Stimulated activated CD8-positive, alpha-beta memory T cell treated with anti-CD3 and anti-CD28 coated beads, Interleukin-15, amount 100 ng/mL, for 4 hours (primary cell): ENCODE measurements at regions not wholly inside any gene's neighbourhood (a gene's known extent, or its start where the extent isn't known, plus 50 kb on each side); places are given as distances from the start of the nearest gene placed in this dataset.

Experiments
- DNase-seq, 2 donors: peaks; one replicate each; pipeline ENCODE4 v3.0.0-alpha.2; 2020; ENCODE audit warnings: low read depth in 2 of 2

DNA sequence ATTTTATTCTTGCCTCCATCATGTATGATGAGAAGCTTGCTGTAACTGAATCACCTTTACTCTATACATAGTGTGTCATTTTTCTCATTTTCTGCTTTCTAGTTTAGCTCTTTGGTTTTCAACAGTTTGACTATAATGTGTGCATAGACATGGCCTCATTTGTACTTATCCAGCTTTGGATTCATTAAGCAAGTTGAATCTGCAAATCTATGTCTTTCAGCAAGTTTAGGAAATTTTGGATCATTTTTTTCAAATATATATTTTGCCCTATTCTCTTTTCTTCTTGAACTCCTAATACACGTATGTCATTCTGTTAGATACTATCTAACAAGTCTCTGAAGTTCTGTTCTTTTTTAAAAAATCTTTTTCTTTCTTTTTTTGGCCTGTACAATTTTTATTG, 57.8 kb downstream of the PRLHR start:
- no peak for DNase-seq

DNA sequence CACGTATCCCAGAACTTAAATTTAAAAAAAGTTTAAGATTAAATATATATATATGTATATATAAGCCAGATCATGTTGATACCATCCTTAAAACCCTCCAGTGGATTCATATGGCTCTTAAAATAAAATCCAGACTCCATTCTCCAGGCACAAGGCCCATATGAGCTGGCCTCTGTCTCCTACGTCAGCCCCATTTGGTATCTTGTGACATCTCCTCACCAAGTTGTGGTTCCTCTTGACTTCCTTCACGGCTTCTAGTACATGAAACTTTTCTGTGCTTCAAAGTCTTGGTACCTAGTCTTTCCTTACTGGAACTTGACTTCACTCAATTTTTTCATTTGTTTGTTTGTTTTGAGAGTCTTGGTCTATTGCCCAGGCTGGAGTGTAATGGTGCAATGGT, 61.3 kb downstream of the PRLHR start:
- no peak for DNase-seq

DNA sequence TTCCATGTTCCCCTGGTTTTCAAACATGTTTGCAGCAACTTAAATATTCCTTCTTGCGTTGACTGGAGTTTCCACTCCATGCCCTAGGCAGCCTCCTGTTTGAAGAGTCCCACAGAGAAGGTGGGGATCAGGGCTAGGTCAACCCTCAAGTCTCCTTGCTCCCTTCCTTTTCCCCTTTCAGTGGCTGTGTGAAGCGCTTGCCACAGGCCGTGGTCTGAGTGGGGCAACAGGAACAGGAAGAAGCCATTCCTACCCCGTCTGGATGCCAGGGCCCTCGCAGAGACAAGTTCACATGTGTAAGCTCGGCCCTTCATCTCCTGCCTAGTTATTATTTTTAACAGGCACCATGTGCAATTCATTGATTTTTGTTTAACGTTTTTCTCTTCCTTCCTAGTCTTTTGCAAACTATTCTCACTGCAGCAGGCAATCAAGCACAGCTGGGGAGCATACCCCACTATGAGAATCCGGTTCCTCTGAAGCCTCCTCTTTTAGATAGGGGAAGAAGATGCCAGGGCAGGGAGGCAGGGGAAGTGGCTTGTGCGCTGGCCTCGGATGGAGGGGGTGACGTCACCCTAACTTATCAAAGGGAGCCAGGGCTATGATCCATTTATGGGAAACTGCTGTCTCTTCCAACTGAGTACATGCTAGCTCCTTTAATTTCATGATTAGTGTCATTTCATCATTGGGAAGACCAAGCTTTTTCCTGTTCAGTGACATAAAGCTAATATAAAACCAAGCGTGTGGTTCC, 64.2 kb downstream of the PRLHR start:
- DNase-seq, result no peak

DNA sequence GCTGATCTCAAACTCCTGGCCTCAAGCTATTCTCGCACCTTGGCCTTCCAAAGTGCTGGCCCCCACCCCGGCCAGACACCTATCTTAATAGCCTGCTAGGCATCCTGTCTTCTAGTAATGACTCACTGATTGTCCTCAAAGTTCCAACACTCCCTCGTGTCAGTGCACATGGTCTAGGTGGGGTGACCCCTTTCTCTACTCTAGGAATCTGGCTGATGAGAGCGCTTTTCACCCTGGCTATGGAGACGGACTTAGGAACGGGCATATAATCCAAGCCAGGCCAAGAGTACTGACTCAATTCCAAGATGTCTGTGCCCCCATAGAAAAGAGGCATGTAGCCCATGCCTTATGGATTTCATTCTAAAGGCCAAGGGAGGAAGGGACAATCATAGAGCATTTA, 67.0 kb downstream of the PRLHR start:
- no peak for DNase-seq

DNA sequence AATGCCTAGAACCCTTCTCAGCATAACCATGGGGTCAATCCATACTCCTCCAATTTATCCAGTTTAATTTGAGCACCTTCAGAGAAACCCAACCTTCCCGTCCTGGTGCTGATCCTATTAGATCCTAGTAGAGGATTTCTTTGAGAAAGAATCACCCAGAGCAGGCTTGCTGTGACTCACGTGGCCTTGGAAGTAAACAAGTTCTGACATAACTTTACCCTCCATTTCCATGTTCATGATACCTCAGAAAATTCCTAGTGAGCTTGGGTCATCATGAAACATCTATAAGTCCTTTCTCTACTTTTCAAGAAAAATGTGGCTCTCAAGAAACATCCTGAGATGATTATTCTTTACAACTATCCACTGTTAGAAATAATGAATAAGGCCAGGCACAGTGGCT, 71.7 kb downstream of the PRLHR start:
- DNase-seq, result no peak

DNA sequence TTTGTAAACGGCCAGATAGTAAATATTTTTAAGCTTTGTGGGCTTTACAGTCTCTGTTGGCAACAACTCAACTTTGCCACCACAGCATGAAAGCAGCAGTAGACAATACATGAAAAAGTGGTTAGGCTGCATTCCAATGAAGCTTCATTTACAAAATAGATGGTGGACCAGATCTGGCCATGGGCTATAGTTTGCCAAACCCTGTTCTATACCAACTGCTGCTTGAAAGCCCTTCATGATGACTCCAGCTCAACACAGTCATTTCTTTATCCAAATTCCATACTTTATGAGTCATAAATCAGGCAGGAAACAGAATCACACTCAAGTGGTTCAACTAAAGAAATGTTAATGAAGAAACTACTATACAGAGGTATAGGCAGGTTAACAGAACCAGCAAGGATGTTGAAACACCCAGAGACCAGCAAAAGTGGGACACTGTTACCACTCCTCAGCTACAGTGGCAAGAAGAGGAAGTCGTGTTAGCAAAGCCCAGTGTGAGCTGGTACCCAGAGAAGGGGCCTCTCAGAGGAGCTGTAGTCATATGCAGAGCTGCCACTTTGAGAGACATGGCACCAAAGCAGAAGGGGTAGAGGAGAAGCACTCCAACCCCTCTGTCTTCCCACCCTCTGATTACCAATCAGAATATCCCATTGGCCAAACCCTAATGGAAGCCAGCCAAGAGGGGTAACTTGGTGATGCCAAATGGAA, 72.5 kb downstream of the PRLHR start:
- DNase-seq, result no peak

DNA sequence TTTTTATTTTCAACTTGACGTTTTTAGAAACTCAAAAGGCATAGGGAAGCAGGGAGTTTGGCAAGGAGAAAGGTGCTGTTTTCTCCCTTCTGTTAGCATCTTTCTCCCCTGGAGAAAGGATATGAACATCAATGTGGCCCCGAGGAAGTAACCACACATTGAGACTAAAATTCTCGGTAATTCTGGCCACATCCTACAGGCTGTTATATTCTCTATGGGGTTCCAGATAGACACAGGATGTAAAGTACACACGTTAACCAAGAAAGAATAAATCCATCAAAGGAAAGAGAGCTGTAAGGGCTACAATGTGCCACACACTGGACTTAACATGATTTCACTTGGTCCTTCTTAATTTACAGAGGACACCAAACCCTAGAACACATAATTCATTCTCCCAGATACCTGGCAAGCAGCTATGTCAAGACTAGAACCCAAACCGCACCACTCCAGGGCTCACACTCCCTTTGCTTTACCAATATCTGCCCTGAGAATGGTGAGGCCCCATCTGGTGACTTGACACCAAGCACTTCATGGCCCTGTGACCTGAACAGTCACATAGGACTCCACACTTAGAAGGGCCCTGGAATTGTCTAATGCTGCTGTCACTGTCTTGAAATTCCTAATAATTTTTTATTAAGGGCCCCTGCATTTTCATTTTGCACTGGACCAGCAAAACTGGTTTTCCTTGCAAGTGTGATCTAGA, 73.9 kb downstream of the PRLHR start:
- DNase-seq, result no peak

DNA sequence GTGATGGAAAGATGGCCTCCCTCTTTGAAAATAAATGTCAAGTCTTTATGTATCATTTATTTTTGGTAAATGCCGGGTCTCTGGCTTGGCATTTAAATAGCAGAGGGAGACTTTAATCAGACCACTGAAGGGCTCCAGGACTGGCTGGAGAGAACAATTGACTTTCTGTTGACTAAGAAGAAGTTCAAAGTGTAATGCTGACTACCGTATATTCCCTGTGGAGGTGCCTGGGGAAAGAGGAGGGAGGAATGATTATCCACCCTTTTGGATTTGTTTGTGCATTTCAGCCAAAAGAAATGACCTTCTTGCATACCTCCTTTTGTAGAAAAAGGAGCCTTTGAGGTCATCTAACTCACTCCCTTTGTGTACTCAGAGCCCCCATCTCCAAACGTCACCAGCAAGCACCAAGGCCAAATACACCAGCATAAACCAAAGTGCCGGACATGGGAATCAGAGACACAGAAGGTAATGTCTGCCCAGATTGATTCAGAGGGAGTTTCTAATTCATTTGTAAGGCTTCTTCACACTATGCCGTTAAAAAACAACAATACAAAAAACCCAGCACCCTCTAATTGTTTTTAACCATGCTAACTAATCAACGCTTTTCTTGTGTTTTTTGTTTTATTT, 75.2 kb downstream of the PRLHR start:
- DNase-seq, result no peak

DNA sequence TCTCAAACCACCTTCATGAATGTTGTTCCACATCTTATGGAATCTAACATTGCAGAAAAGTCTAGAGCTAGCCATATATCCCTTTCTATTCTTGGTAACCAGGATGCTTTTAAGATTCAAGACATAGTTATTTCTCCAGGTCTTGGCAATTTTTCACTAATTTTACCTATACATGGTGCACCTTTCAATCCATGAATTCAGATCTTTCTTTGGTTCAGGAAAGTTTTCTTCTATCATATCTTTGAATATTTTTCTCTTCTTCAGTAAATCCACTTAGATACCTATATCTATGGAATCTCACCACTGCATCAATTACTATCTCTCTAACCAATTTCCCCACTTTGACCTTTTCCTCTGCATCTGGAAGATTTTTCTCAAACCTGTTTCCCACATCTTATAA, 77.4 kb downstream of the PRLHR start:
- DNase-seq, result no peak

DNA sequence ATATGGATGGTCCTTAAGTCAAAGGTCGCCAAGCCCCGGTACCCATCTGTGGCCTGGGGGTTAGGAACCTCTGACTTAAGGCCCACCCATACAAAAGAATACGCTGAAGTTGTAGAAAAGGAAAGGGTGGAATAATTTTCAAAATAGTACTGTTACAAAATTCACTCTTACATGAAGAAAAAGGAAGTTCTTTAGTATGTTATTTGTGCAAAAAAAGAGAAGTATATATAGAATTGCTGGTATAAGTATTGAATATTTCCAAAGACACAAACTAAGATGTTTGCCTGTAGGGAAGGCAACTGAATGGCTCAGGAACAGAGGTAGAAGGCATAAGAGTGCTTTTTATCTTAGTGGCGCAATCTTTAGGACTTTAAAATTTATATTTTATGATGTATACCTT, 78.7 kb downstream of the PRLHR start:
- DNase-seq, result no peak

DNA sequence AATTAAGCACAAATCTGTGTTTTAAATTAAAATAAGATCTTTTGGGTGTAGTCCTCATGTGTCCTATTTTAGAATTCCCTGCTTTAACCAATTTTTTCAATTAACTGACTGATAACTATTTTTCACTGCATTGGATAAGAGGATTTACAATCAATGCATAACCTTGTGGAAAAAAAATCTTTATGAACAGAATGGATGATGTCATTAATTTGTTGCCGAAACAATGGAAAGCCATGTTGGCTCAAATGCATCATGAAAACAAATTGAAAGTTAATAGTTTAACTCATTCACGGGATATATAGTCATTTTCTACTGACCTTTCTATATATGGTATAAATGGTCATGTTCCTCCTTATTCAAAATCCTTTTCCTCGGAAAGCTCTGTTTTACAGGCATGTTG, 82.3 kb downstream of the PRLHR start:
- no peak for DNase-seq

DNA sequence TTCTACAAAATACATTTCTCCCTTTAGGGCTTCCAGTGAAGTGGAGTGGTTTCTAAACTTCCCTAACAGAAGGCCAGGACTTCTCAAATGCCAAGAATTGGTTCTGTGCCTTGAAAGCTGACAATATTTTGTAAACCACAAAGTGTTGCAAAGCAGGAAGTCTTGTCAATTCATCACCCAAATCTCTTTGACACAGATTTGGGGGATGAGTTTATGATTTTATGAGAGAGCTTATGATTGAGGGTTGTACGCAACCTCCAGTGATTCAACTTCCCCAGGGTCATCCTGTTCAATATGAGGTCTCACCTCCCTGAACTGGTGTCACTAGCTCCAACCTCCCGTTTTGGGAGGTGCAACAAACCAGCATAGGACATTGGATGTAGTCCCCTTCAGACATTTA, 83.7 kb downstream of the PRLHR start:
- no peak for DNase-seq

DNA sequence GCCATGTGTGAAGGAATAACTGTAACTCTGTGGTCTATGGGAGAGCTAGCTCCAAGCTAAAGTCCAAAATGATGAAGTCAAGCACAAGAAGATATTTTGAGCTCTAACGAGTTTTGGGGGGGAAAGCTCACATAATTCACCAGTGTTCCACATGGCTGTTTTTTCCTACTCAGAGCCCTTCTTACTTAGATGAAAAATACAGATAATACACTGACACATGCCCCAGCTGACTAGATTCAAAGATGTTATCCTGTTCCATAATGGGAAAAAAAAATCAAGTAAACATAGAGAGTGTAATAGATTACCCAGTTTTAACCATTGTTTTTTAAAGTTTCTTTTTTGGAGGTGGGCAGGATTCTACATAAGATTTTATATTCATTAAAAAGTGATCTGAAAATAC, 86.6 kb downstream of the PRLHR start:
- no peak for DNase-seq

DNA sequence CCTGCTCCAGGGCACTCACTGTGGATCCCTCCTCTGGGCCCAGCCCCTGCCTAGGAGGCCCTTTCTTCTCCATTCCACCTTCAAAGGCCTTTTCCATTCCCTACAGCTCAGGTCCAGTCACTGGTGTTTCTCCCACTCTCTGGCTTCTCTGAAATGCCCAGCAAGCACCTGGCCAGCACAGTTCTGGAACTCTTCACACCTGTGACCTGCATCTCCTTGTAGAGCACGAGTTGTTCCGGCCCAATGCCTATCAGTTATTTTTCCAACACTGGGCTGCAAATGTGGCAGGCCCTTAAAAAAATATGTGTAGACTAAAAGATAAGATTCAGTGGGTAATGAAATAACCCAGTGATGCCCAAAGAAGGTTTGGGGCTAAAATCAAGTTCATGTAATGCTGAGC, 87.1 kb downstream of the PRLHR start:
- no peak for DNase-seq

DNA sequence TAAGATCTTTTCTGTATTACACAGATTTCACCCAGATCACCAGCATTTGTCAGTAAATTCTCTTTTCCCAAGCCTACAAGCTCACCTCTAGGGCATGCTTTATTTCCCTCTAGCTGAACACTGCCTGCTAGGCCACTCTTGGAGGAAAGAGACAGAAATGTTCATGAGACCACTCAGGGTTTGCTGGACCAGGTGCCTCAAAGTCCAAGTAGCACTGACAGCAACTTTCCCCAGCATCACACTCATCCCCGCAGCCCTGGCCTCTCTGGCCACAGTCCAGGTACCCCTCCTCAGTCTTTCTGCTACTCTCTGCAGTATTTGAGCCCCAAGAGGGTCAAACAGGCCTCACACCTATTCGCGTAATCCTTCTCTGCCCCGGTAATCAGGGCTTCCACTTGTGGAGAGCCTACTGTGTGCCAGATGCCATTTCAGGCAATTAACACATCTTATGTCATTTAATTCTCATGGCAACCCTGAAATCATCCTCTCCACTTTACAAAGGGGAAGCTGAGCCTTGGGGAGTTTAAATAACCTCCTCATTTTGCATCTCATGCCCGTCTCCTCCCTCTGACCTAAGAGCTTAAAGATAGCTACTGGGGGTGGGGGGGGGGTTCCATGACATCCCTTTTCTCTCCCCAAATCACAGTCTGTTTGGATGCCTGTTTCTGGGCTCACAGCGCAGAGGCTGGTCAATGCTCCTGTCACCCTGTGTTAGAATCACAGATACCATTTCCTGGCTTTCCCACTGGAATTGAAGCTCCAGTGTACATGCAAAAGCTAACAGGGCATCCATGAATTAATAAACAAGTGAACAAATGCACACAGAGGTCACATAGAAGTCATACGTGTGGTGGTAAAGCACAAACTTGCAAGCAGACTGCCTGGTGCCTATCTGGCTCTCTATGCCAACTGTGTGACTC, 88.5 kb downstream of the PRLHR start:
- no peak for DNase-seq

DNA sequence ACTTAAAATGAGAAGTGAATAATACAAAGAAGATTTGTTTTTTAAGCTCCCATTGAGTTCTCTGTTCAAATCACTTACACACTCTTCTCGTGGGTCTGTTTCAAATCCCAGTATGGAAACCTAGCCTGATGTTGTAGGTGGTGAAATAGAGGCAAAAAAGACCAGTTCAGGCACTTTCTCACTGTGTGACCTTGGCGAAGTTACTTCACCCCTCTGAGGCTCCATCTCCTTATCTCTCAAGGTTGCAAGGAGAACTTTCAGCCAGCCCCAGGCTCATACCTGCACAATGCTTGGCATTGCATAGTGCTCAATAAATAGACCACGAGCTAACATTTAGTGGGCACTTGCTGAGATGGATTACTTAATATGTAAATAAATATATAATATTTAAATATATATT, 90.1 kb downstream of the PRLHR start:
- DNase-seq, result no peak

DNA sequence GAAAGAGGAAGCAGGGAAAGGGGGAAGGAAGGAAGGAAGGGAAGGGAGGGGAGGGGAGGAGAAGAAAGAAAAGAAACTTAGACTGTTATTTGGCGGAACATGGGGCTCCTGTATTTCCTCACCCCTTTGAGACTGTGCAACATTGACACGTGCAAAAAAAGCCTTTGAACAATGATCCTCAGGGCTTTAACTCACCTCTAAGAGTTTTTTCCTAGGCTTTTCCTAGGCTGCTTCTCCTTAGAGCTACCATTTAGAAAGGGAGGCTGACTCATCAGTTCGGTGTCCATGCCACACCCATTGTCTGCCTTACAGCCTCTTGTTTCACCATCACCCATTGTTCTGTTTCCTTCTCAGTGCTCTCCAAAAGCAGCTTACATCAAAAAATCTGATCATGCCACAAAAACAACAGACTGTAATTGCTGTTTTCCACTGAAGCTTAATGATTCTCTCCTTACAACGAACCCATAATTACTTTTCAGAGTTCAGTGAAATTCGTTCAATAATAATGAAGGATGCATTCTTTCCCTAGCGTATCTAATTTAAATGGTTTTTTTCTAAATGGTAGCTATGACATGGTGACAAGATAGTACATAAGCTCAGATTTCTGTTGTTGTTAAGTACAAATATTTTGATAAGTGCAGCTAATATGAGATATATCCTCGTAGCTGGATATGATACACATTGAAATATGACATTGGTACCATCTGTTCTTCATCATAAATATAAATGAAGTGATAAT, 90.8 kb downstream of the PRLHR start:
- no peak for DNase-seq

DNA sequence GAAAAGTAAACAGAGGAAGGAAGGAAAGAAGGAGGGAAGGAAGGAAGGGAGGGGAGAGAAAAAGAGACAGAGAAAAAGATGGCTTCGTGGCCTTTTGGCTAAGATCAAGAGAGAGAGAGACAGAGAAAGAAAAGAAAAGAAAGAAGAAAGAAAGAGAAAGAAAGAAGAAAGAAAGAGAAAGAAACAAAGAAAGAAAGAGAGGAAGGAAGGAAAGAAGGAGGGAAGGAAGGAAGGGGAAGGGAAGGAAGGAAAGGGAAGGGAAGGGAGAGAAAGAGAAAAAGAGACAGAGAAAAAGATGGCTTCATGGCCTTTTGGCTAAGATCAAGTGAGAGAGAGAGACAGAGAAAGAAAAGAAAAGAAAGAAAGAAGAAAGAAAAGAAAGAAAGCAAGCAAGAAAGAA, 91.4 kb downstream of the PRLHR start:
- DNase-seq, result no peak

DNA sequence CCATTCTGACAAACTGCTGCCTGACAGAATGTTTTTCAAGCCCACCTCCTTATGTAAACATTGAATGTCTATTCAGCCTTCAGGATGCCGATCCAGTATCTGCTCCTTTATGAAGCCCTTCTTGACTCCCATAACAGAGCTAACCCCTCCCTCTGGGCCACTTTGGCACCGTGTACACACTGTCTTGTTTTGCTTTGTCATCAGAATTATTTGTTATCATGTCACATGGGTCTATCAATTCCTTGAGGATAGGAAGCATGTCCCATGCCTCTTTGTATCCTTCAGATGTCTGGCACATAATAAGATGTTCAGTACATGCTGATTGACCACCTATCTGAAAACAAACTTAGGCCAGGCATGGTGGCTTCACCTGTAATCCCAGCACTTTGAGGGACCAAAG, 92.3 kb downstream of the PRLHR start:
- DNase-seq, result no peak

DNA sequence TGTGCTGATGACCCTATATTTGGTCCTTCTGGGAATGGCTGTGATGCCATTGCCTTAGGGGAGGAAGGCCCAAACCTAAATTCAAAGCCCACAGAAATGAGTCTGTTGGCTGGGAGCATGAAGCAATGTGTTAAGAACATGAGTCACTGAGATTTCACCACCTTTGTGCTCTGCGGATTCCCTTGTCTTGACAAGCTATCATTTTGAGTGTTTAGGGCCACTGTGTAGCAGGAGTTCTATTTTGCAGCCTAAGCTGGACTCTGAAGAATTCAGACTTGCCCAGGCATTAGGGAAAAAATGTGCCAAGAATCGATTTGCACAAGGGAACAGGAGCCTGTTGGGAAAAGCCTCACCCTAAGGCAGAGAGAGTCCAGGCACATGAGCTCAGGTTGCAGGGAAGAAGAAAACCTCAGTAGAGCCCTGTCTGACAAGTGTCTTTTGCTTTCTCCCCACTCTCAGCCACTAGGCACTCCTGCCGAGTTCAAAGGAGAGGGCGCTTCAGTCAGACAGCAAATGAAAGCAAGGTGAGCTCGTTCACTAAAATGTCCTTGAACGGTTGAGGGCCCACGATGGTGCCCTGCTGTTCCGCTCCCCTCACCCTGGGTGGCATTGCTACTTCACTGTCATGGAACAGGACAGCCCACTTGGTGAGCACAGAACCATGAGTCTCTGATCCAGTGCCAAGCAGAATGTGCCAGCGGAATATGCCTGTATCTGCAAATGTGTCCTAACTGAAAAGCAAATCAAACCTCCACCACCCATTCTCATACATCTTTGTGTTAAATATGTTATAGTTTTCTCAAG, 93.6 kb downstream of the PRLHR start:
- no peak for DNase-seq
